GM12892 (cell line): ENCODE measurements at regions not wholly inside any gene's neighbourhood (a gene's known extent, or its start where the extent isn't known, plus 50 kb on each side); places are given as distances from the start of the nearest gene placed in this dataset.
A peak's percentile ranks its signal among the peaks of the same experiment; 100 is the strongest.

Source experiments
- DNase-seq: peaks from one replicate; pipeline ENCODE4 v3.0.0; 2011; ENCODE audit not compliant: insufficient read length
- FAIRE-seq: peaks from 2 replicates; lab custom pipeline; 2011; peaks lifted over from hg19 to GRCh38; lab: Jason Lieb, UNC
- POLR2A ChIP-seq: IDR thresholded peaks from 2 replicates; pipeline ENCODE4 v1.6.1; 2011; ENCODE audit warnings: low read depth, low read length, control low read depth
- POLR2AphosphoS5 ChIP-seq: IDR thresholded peaks from 2 replicates; pipeline ENCODE4 v1.6.1; 2011; ENCODE audit warnings: low read depth, low read length, control low read depth
- TAF1 ChIP-seq: IDR thresholded peaks from 2 replicates; pipeline ENCODE4 v1.6.1; 2011; ENCODE audit warnings: low read depth, mild to moderate bottlenecking, control low read depth, low read length, borderline replicate concordance

GRCh38 chr5:144060598-144060997, 109.9 kb downstream of the YIPF5 start:
- no peak for DNase-seq
- FAIRE-seq = no peak
- no peak for TF ChIP-seq POLR2AphosphoS5

- TF ChIP-seq POLR2A = no peak
- DNase-seq = no peak
- FAIRE-seq = no peak
Observed at GRCh38 chr5:144065786-144066185, 104.7 kb downstream of the YIPF5 start.

- DNase-seq (no peak), FAIRE-seq (no peak)
- TF ChIP-seq POLR2A (no peak), TAF1 (no peak), POLR2AphosphoS5 (no peak)
Observed at GRCh38 chr5:144072518-144072927, 97.9 kb downstream of the YIPF5 start.

GRCh38 chr5:144076521-144077083, 93.9 kb downstream of the YIPF5 start:
- FAIRE-seq (no peak), DNase-seq (no peak)
- TF ChIP-seq TAF1 (no peak), POLR2A (no peak), POLR2AphosphoS5 (no peak)

- FAIRE-seq = no peak
- no peak for TF ChIP-seq TAF1
- no peak for TF ChIP-seq POLR2AphosphoS5
- TF ChIP-seq POLR2A = no peak
- DNase-seq = no peak
Observed at GRCh38 chr5:144083185-144083584, 87.3 kb downstream of the YIPF5 start.

- FAIRE-seq (no peak), DNase-seq (no peak)
- TF ChIP-seq POLR2AphosphoS5 = no peak
Observed at GRCh38 chr5:144084971-144085370, 85.5 kb downstream of the YIPF5 start.

- DNase-seq = no peak
- FAIRE-seq = no peak
- TF ChIP-seq POLR2AphosphoS5 (no peak), TAF1 (no peak), POLR2A (no peak)
Observed at GRCh38 chr5:144085381-144085780, 85.1 kb downstream of the YIPF5 start.

- DNase-seq = no peak
- FAIRE-seq = no peak
- TF ChIP-seq POLR2A = no peak
- TF ChIP-seq TAF1 = no peak
- no peak for TF ChIP-seq POLR2AphosphoS5
Observed at GRCh38 chr5:144086295-144086694, 84.2 kb downstream of the YIPF5 start.

GRCh38 chr5:144087576-144087975, 82.9 kb downstream of the YIPF5 start:
- DNase-seq (no peak), FAIRE-seq (no peak)
- TF ChIP-seq TAF1 (no peak), POLR2AphosphoS5 (no peak), POLR2A (no peak)

GRCh38 chr5:144088206-144089064, 82.0 kb downstream of the YIPF5 start:
- FAIRE-seq (no peak), DNase-seq (no peak)
- TF ChIP-seq POLR2A = no peak
- no peak for TF ChIP-seq POLR2AphosphoS5
- TF ChIP-seq TAF1 = no peak

GRCh38 chr5:144089401-144090021, 80.9 kb downstream of the YIPF5 start:
- FAIRE-seq (peak; percentile 77), DNase-seq (no peak)

GRCh38 chr5:144092508-144092907, 78.0 kb downstream of the YIPF5 start:
- no peak for FAIRE-seq
- no peak for TF ChIP-seq POLR2A
- no peak for TF ChIP-seq POLR2AphosphoS5
- TF ChIP-seq TAF1 = no peak
- no peak for DNase-seq

More at GRCh38 chr5:144089401-144090021, 80.9 kb downstream of the YIPF5 start:
- no peak for TF ChIP-seq POLR2AphosphoS5
- no peak for TF ChIP-seq POLR2A
- no peak for TF ChIP-seq TAF1
